HG03280 (cell line): ENCODE measurements at regions not wholly inside any gene's neighbourhood (a gene's known extent, or its start where the extent isn't known, plus 50 kb on each side); places are given as distances from the start of the nearest gene placed in this dataset.
"Not testable (repeated sequence)": the region's sequence is repeated elsewhere in the genome, so short reads cannot be mapped to it uniquely, and the experiment has no call there.

Experiments
- ATAC-seq: cut with Tn5 transposase; IDR thresholded peaks from one replicate; pipeline ENCODE4 v1.9.1; 2021; ENCODE audit warnings: mild to moderate bottlenecking, moderate library complexity; ENCODE audit not compliant: unreplicated experiment

- ATAC-seq, result no peak
Measured at GRCh38 chr14:21807975-21808374, 134.4 kb upstream of the OR4E1 start.

GRCh38 chr14:21804981-21805380 lies 131.4 kb upstream of the OR4E1 start:
- ATAC-seq, result no peak

GRCh38 chr14:21802441-21802840 lies 128.8 kb upstream of the OR4E1 start:
- ATAC-seq, result no peak

GRCh38 chr14:21796916-21797315 lies 123.3 kb upstream of the OR4E1 start:
- no peak for ATAC-seq

GRCh38 chr14:21795456-21795855 lies 121.8 kb upstream of the OR4E1 start:
- ATAC-seq, result no peak

GRCh38 chr14:21791749-21792148 lies 118.1 kb upstream of the OR4E1 start:
- no peak for ATAC-seq

GRCh38 chr14:21788687-21789086 lies 115.1 kb upstream of the OR4E1 start:
- ATAC-seq, result not testable (repeated sequence)

GRCh38 chr14:21787242-21787641 lies 113.6 kb upstream of the OR4E1 start:
- not testable (repeated sequence) for ATAC-seq

- no peak for ATAC-seq
Measured at GRCh38 chr14:21781543-21781942, 107.9 kb upstream of the OR4E1 start.

- ATAC-seq, result no peak
Measured at GRCh38 chr14:21780429-21781084, 106.9 kb upstream of the OR4E1 start.

GRCh38 chr14:21771671-21772070 lies 98.1 kb upstream of the OR4E1 start:
- ATAC-seq, result no peak

GRCh38 chr14:21768875-21769257 lies 95.2 kb upstream of the OR4E1 start:
- ATAC-seq, result no peak

- ATAC-seq, result no peak
Measured at GRCh38 chr14:21768116-21768874, 94.7 kb upstream of the OR4E1 start.

- not testable (repeated sequence) for ATAC-seq
Measured at GRCh38 chr14:21760360-21760759, 86.7 kb upstream of the OR4E1 start.

- ATAC-seq, result no peak
Measured at GRCh38 chr14:21749306-21749868, 75.8 kb upstream of the OR4E1 start.

GRCh38 chr14:21748869-21749303 lies 75.3 kb upstream of the OR4E1 start:
- no peak for ATAC-seq

- no peak for ATAC-seq
Measured at GRCh38 chr14:21735639-21736307, 62.2 kb upstream of the OR4E1 start.

GRCh38 chr14:21735200-21735599 lies 61.6 kb upstream of the OR4E1 start:
- ATAC-seq, result no peak

GRCh38 chr14:21734457-21735074 lies 60.9 kb upstream of the OR4E1 start:
- no peak for ATAC-seq

- ATAC-seq, result no peak
Measured at GRCh38 chr14:21729703-21730233, 56.1 kb upstream of the OR4E1 start.

- ATAC-seq, result no peak
Measured at GRCh38 chr14:21725250-21725649, 51.6 kb upstream of the OR4E1 start.
